RPMI8226 (cell line): ENCODE measurements at regions not wholly inside any gene's neighbourhood (a gene's known extent, or its start where the extent isn't known, plus 50 kb on each side); places are given as distances from the start of the nearest gene placed in this dataset.
"Not testable (repeated sequence)": the region's sequence is repeated elsewhere in the genome, so short reads cannot be mapped to it uniquely, and the experiment has no call there.

Source experiments
- DNase-seq: peaks from one replicate; pipeline ENCODE4 v3.0.0-alpha.2; 2015

- DNase-seq, result no peak
Observed at GRCh38 chr18:70634576-70635147, 345.8 kb downstream of the SOCS6 start.

- DNase-seq, result no peak
Observed at GRCh38 chr18:70627182-70627802, 338.4 kb downstream of the SOCS6 start.

GRCh38 chr18:70622622-70623419 is 334.0 kb downstream of the SOCS6 start:
- no peak for DNase-seq

- no peak for DNase-seq
Observed at GRCh38 chr18:70621710-70622109, 332.9 kb downstream of the SOCS6 start.

GRCh38 chr18:70620837-70621612 is 332.2 kb downstream of the SOCS6 start:
- DNase-seq, result no peak

- no peak for DNase-seq
Observed at GRCh38 chr18:70617020-70617763, 328.3 kb downstream of the SOCS6 start.

- no peak for DNase-seq
Observed at GRCh38 chr18:70600225-70600925, 311.5 kb downstream of the SOCS6 start.

GRCh38 chr18:70598406-70598805 is 309.6 kb downstream of the SOCS6 start:
- no peak for DNase-seq

- no peak for DNase-seq
Observed at GRCh38 chr18:70582981-70583380, 294.1 kb downstream of the SOCS6 start.

GRCh38 chr18:70578480-70578879 is 289.6 kb downstream of the SOCS6 start:
- peak; percentile 21 for DNase-seq

GRCh38 chr18:70577023-70577420 is 288.2 kb downstream of the SOCS6 start:
- no peak for DNase-seq

- no peak for DNase-seq
Observed at GRCh38 chr18:70576276-70577022, 287.6 kb downstream of the SOCS6 start.

GRCh38 chr18:70574951-70575350 is 286.1 kb downstream of the SOCS6 start:
- not testable (repeated sequence) for DNase-seq

- not testable (repeated sequence) for DNase-seq
Observed at GRCh38 chr18:70569647-70570046, 280.8 kb downstream of the SOCS6 start.

GRCh38 chr18:70559446-70559845 is 270.6 kb downstream of the SOCS6 start:
- no peak for DNase-seq

GRCh38 chr18:70558371-70558770 is 269.5 kb downstream of the SOCS6 start:
- DNase-seq, result no peak

GRCh38 chr18:70554854-70555445 is 266.1 kb downstream of the SOCS6 start:
- DNase-seq, result no peak

GRCh38 chr18:70553936-70554260 is 265.1 kb downstream of the SOCS6 start:
- no peak for DNase-seq

- DNase-seq, result no peak
Observed at GRCh38 chr18:70553245-70553935, 264.5 kb downstream of the SOCS6 start.

GRCh38 chr18:70536370-70537062 is 247.7 kb downstream of the SOCS6 start:
- DNase-seq, result no peak
